ENCODE measurements at regions not wholly inside any gene's neighbourhood (a gene's known extent, or its start where the extent isn't known, plus 50 kb on each side); places are given as distances from the start of the nearest gene placed in this dataset.
"Not testable (repeated sequence)": the region's sequence is repeated elsewhere in the genome, so short reads cannot be mapped to it uniquely, and the experiment has no call there.

DNA sequence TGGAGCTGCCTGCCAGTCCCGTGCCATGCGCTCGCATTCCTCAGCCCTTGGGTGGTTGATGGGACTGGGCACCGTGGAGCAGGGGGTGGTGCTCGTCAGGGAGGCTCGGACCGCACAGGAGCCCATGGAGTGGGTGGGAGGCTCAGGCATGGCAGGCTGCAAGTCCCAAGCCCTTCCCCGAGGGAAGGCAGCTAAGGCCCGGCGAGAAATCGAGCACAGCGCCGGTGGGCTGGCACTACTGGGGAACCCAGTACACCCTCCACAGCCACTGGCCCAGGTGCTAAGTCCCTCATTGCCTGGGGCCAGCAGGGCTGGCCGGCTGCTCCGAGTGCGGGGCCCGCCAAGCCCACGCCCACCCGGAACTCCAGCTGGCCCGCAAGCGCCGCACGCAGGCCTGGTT is 118.2 kb upstream of the TOP1 start:
- TF ChIP-seq EZH2 (IDR thresholded peaks at IDR 0.05); POLR2AphosphoS5 (IDR thresholded peaks at IDR 0.05; ENCODE audit: borderline replicate concordance, low read depth, low read length); FOXP2 (optimal IDR thresholded peaks at IDR 0.05; ENCODE audit: control extremely low read depth, extremely low read length, insufficient read depth): not testable (repeated sequence)
